Panc1 (cell line): ENCODE measurements at regions not wholly inside any gene's neighbourhood (a gene's known extent, or its start where the extent isn't known, plus 50 kb on each side); places are given as distances from the start of the nearest gene placed in this dataset.

Experiments used
- POLR2AphosphoS5 ChIP-seq: IDR thresholded peaks from 2 replicates; pipeline ENCODE4 v1.6.1; 2012; ENCODE audit warnings: mild to moderate bottlenecking, low read depth, low read length, moderate library complexity
- SIN3A ChIP-seq: IDR thresholded peaks from 2 replicates; pipeline ENCODE4 v1.6.1; 2012; ENCODE audit warnings: low read depth, mild to moderate bottlenecking, low read length, moderate library complexity, borderline replicate concordance; ENCODE audit not compliant: insufficient read depth
- TCF7L2 ChIP-seq: IDR thresholded peaks from 2 replicates; pipeline ENCODE4 v1.6.1; 2011; ENCODE audit warnings: mild to moderate bottlenecking, low read depth, low read length, inconsistent platforms
- TF ChIP-seq, protein P1 (sequence below): fragments of 450-650 bp; IDR thresholded peaks from 2 replicates; pipeline ENCODE4 v1.5.1; 2017; ENCODE audit warnings: mild to moderate bottlenecking
- TF ChIP-seq, protein P2 (sequence below), 2 experiments: IDR thresholded peaks; 2 replicates each; pipeline ENCODE4 v1.6.1; 2011 to 2012; ENCODE audit warnings: low read depth in 2 of 2, control low read depth in 1 of 2, low read length in 1 of 2, mild to moderate bottlenecking in 1 of 2, moderate library complexity in 1 of 2; ENCODE audit not compliant: insufficient read depth in 1 of 2

DNA sequence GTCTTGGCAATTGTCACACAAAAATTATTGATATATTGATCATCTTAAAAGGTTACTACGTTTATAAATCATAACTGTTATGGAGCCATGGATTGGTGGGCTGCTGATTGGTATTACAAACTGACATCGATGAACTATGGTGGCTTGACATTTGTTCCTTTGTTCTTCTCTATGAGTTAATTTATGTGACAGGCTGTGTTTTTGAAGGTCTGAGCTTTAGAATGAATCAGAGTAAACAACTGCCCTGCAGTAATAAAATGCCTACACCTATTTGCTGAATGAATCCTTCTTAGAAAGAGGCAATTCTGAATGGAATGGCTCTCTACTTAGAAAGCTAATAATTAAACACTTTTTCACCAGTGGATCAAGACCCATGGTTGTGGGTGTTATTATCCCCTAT is 506.3 kb upstream of the SPTLC3 start:
- TF ChIP-seq, protein P1, sequence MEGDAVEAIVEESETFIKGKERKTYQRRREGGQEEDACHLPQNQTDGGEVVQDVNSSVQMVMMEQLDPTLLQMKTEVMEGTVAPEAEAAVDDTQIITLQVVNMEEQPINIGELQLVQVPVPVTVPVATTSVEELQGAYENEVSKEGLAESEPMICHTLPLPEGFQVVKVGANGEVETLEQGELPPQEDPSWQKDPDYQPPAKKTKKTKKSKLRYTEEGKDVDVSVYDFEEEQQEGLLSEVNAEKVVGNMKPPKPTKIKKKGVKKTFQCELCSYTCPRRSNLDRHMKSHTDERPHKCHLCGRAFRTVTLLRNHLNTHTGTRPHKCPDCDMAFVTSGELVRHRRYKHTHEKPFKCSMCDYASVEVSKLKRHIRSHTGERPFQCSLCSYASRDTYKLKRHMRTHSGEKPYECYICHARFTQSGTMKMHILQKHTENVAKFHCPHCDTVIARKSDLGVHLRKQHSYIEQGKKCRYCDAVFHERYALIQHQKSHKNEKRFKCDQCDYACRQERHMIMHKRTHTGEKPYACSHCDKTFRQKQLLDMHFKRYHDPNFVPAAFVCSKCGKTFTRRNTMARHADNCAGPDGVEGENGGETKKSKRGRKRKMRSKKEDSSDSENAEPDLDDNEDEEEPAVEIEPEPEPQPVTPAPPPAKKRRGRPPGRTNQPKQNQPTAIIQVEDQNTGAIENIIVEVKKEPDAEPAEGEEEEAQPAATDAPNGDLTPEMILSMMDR, result no peak
- TF ChIP-seq POLR2AphosphoS5 (no peak), SIN3A (no peak), TCF7L2 (no peak)
- TF ChIP-seq, protein P2, sequence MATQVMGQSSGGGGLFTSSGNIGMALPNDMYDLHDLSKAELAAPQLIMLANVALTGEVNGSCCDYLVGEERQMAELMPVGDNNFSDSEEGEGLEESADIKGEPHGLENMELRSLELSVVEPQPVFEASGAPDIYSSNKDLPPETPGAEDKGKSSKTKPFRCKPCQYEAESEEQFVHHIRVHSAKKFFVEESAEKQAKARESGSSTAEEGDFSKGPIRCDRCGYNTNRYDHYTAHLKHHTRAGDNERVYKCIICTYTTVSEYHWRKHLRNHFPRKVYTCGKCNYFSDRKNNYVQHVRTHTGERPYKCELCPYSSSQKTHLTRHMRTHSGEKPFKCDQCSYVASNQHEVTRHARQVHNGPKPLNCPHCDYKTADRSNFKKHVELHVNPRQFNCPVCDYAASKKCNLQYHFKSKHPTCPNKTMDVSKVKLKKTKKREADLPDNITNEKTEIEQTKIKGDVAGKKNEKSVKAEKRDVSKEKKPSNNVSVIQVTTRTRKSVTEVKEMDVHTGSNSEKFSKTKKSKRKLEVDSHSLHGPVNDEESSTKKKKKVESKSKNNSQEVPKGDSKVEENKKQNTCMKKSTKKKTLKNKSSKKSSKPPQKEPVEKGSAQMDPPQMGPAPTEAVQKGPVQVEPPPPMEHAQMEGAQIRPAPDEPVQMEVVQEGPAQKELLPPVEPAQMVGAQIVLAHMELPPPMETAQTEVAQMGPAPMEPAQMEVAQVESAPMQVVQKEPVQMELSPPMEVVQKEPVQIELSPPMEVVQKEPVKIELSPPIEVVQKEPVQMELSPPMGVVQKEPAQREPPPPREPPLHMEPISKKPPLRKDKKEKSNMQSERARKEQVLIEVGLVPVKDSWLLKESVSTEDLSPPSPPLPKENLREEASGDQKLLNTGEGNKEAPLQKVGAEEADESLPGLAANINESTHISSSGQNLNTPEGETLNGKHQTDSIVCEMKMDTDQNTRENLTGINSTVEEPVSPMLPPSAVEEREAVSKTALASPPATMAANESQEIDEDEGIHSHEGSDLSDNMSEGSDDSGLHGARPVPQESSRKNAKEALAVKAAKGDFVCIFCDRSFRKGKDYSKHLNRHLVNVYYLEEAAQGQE (IDR thresholded peaks at IDR 0.05; ENCODE audit: insufficient read depth in 1 of 2, low read depth in 2 of 2, low read length in 1 of 2), result no peak
